Anterior cingulate cortex (tissue), 58 donors: ENCODE measurements at regions not wholly inside any gene's neighbourhood (a gene's known extent, or its start where the extent isn't known, plus 50 kb on each side); places are given as distances from the start of the nearest gene placed in this dataset.

Source experiments
- DNase-seq, 58 donors: peaks; one replicate each; lab custom pipeline; 2025; lab: John Stamatoyannopoulos, UW

- DNase-seq, result no peak
Measured at GRCh38 chr6:138577151-138577915, 78.0 kb upstream of the NHSL1 start.

GRCh38 chr6:138580040-138580439, 80.7 kb upstream of the NHSL1 start:
- no peak for DNase-seq

GRCh38 chr6:138580801-138581200, 81.5 kb upstream of the NHSL1 start:
- no peak for DNase-seq

GRCh38 chr6:138582573-138582972, 83.3 kb upstream of the NHSL1 start:
- no peak for DNase-seq

GRCh38 chr6:138586638-138587037, 87.3 kb upstream of the NHSL1 start:
- DNase-seq, result no peak

- peak in 43 of 58 donors; percentile 7 to 68 (median 28) for DNase-seq
Measured at GRCh38 chr6:138588805-138589434, 89.6 kb upstream of the NHSL1 start.

GRCh38 chr6:138590796-138591709, 91.8 kb upstream of the NHSL1 start:
- peak in 29 of 58 donors; percentile 3 to 69 (median 21) for DNase-seq

GRCh38 chr6:138592749-138593123, 93.4 kb upstream of the NHSL1 start:
- no peak for DNase-seq

- DNase-seq, result peak in 2 of 58 donors; percentile 19 to 47
Measured at GRCh38 chr6:138593124-138593877, 94.0 kb upstream of the NHSL1 start.

GRCh38 chr6:138593909-138594757, 94.8 kb upstream of the NHSL1 start:
- DNase-seq, result no peak

- no peak for DNase-seq
Measured at GRCh38 chr6:138594758-138595140, 95.5 kb upstream of the NHSL1 start.

- DNase-seq, result no peak
Measured at GRCh38 chr6:138596126-138596525, 96.8 kb upstream of the NHSL1 start.

- DNase-seq, result no peak
Measured at GRCh38 chr6:138596591-138596990, 97.3 kb upstream of the NHSL1 start.

GRCh38 chr6:138597336-138597735, 98.0 kb upstream of the NHSL1 start:
- DNase-seq, result no peak

- DNase-seq, result no peak
Measured at GRCh38 chr6:138598562-138599173, 99.4 kb upstream of the NHSL1 start.

- no peak for DNase-seq
Measured at GRCh38 chr6:138600261-138600660, 101.0 kb upstream of the NHSL1 start.

- no peak for DNase-seq
Measured at GRCh38 chr6:138600726-138601125, 101.4 kb upstream of the NHSL1 start.

- DNase-seq, result no peak
Measured at GRCh38 chr6:138601128-138601527, 101.8 kb upstream of the NHSL1 start.

- DNase-seq, result no peak
Measured at GRCh38 chr6:138605958-138606357, 106.7 kb upstream of the NHSL1 start.
